Cardiac muscle cell (in vitro differentiated cells and primary cell): ENCODE measurements at regions not wholly inside any gene's neighbourhood (a gene's known extent, or its start where the extent isn't known, plus 50 kb on each side); places are given as distances from the start of the nearest gene placed in this dataset.

Source experiments
- DNase-seq, 2 donors: peaks; one replicate each; pipeline versions ENCODE4 v3.0.0 to v3.0.0-alpha.2; 2010 to 2017; ENCODE audit warnings: low read depth in 1 of 2, low spot score in 1 of 2
- H3K27ac ChIP-seq: fragments of 200-600 bp; sonication (generic); 2 replicates; pipeline ENCODE4 v1.5.1; 2016
- H3K27me3 ChIP-seq: fragments of 200-600 bp; sonication (generic); 2 replicates; pipeline ENCODE4 v1.6.0; 2016; ENCODE audit warnings: control low read depth
- H3K36me3 ChIP-seq: fragments of 200-600 bp; sonication (generic); 2 replicates; pipeline ENCODE4 v1.5.1; 2016; ENCODE audit warnings: control low read depth
- H3K4me1 ChIP-seq: fragments of 200-600 bp; sonication (generic); 2 replicates; pipeline ENCODE4 v1.8.1; 2017; ENCODE audit warnings: low read depth, mild to moderate bottlenecking, mixed run types
- H3K4me3 ChIP-seq: fragments of 200-600 bp; sonication (generic); 2 replicates; pipeline ENCODE4 v1.5.1; 2016; ENCODE audit warnings: mild to moderate bottlenecking
- H3K9me3 ChIP-seq: fragments of 200-600 bp; sonication (generic); 2 replicates; pipeline ENCODE4 v1.5.1; 2017; ENCODE audit warnings: low read depth, mild to moderate bottlenecking, control low read depth
- TF ChIP-seq, protein P1 (sequence below): IDR thresholded peaks from 2 replicates; pipeline ENCODE4 v1.5.1; 2012; ENCODE audit warnings: low read depth, mild to moderate bottlenecking, low read length

DNA sequence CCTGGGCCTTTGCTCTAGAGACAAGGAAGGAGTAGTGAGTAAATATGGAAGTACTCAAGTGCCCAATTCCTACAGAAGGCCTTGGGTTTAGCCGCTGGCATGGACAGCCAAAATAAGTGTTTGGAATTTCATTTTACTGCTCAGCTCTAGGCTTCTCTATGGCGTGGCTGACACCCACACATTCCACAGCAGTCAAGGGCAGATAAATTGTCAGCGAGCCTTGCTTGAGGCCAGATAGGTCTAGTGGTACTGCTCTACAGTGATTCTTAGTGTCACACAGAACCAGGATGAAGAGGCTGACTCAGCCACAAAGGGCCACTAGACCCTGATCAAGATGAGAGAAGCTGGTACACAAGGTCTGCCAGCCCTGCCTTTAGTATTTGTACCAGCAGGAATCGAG, 111.0 kb upstream of the NFIB start:
- Histone ChIP-seq H3K27ac (no peak overlapping the region), H3K36me3 (no peaks in the 10 kb centered on the region), H3K27me3 (no peaks in the 10 kb centered on the region), H3K4me3 (no peak overlapping the region), H3K4me1 (no peaks in the 10 kb centered on the region), H3K9me3 (no peaks in the 10 kb centered on the region)
- DNase-seq, result peak in 1 of 2 donors; percentile 55
- TF ChIP-seq, protein P1, sequence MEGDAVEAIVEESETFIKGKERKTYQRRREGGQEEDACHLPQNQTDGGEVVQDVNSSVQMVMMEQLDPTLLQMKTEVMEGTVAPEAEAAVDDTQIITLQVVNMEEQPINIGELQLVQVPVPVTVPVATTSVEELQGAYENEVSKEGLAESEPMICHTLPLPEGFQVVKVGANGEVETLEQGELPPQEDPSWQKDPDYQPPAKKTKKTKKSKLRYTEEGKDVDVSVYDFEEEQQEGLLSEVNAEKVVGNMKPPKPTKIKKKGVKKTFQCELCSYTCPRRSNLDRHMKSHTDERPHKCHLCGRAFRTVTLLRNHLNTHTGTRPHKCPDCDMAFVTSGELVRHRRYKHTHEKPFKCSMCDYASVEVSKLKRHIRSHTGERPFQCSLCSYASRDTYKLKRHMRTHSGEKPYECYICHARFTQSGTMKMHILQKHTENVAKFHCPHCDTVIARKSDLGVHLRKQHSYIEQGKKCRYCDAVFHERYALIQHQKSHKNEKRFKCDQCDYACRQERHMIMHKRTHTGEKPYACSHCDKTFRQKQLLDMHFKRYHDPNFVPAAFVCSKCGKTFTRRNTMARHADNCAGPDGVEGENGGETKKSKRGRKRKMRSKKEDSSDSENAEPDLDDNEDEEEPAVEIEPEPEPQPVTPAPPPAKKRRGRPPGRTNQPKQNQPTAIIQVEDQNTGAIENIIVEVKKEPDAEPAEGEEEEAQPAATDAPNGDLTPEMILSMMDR, result no peak

DNA sequence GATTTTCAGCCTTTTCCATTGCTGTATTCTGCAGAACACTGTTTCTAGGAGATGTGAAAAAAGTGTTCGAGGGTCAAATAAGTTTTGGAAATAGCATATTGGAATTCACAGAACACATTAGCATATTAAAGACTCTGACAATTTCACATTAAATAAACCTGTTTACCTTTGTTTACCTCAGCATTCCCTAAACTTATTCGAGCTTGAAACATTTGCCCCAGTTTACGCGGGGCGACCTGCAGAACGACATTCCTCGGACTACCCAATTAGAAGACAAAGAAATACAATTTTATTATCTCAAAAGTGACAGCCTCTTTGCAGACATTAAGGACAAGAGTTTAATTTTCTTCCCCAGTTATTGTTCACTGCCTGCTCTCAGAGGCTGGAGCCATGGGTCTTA, 110.3 kb upstream of the NFIB start:
- DNase-seq, result no peak
- Histone ChIP-seq H3K9me3 (no peaks in the 10 kb centered on the region), H3K27me3 (no peaks in the 10 kb centered on the region), H3K27ac (no peak overlapping the region), H3K4me1 (no peaks in the 10 kb centered on the region), H3K4me3 (no peak overlapping the region), H3K36me3 (no peaks in the 10 kb centered on the region)
- TF ChIP-seq, protein P1, result no peak

DNA sequence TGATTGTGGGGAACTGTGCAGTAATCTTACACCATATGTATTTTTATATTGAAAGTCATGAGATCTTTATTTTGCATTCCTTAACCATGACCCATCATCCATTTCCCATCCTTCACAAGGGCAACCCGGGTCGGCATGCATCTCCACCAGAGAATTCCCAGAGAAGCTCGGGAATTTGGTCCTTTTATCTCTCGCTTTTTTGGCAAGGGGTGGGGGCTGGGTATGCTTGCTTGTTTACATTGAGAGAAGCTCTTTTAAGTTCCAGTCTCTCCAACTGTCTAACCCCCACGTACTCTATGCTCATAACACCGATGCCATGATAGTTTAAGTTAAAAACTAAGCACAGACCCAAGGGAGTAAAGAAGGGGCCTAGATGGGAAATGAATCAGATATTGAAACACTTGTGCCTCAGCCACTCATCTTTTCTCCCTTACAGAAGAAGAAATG, 109.9 kb upstream of the NFIB start:
- Histone ChIP-seq H3K36me3 (no peaks in the 10 kb centered on the region), H3K9me3 (no peaks in the 10 kb centered on the region), H3K4me3 (no peak overlapping the region), H3K4me1 (no peaks in the 10 kb centered on the region), H3K27ac (no peak overlapping the region), H3K27me3 (no peaks in the 10 kb centered on the region)
- TF ChIP-seq, protein P1, result no peak
- peak in 1 of 2 donors; percentile 88 for DNase-seq

DNA sequence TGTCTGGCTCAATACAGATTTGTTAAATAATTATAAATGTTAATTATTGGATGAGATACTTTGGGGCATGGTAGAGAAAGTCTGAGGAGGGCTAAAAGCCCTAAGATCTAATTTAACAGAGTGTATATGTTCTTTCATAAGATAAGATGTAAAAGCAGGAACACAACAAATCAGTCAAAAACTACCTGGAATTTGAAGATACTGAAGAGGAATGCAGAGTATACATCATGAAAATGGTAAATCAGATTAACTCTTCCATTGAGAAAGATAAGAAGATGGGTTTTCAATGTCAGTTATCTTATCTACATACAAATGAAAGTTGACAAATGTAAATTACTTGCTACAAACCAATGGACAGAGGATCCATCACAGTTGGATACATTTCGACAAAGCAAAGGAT, 107.3 kb upstream of the NFIB start:
- Histone ChIP-seq H3K27me3 (no peaks in the 10 kb centered on the region), H3K9me3 (no peaks in the 10 kb centered on the region), H3K4me3 (no peak overlapping the region), H3K36me3 (no peaks in the 10 kb centered on the region), H3K27ac (no peak overlapping the region), H3K4me1 (no peaks in the 10 kb centered on the region)
- no peak for DNase-seq
- TF ChIP-seq, protein P1, result no peak

DNA sequence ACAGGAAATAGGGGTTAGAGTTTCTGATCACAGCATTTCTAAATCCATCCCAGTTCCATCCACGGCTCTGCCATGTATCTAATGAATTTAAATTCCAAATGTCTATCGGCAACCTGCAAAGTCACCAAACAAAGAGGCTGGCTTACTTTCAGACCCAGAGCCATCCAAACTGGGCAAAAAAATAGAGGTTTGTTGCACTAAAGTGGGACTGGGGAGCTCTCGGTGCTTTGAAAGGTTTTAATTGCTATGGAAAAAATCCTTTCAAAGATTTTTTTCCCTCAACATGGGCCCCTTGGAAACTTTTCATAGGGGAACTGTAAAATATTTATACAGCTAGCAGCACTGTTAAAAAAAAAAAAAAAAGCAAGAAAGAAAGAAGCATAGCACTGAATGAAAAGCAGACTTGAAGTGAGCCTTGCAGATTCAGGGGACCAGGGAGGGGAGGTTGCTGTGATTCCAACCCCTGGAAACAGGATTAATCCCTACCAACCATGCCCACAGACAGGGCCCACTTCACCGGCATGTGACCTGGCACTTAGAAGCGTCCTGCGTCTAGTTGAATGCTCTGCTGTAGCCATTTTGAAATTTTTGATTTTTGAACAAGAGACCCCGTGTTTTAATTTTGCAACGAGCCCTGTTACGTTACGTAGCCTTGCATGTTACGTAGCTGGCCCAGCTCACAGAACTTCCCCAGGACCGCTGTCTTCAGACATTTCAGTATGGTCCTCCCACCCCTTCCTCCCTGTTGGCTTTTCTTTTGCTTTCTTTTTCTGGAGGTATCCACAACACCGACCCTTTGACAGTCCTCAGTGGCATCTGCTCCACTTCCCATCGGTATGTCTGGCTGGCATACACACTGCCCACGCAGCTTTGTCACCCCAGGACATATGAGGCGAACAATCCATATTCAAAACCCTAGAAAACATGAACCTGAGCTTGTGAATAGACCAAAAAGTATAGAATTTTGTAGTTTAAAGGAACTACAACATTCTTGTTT, 105.3 kb upstream of the NFIB start:
- H3K4me3 ChIP-seq, result no peak overlapping the region
- H3K27me3 ChIP-seq, result no peaks in the 10 kb centered on the region
- TF ChIP-seq, protein P1, result no peak
- DNase-seq, result no peak
- no peaks in the 10 kb centered on the region for H3K36me3 ChIP-seq
- no peaks in the 10 kb centered on the region for H3K4me1 ChIP-seq
- H3K27ac ChIP-seq, result no peak overlapping the region
- no peaks in the 10 kb centered on the region for H3K9me3 ChIP-seq
